CD14-positive monocyte (primary cell): ENCODE measurements at regions not wholly inside any gene's neighbourhood (a gene's known extent, or its start where the extent isn't known, plus 50 kb on each side); places are given as distances from the start of the nearest gene placed in this dataset.

Experiments
- DNase-seq, 3 donors: peaks; one replicate each; pipeline ENCODE4 v3.0.0-alpha.2; 2011 to 2022
- H2AFZ ChIP-seq: 2 replicates; pipeline ENCODE4 v1.6.0; 2012; ENCODE audit warnings: mild to moderate bottlenecking, low read depth, low read length, inconsistent platforms; ENCODE audit not compliant: insufficient read depth, poor library complexity, severe bottlenecking
- H3K27ac ChIP-seq, 2 donors: 1 replicate in 1 of 2; 2 replicates in 1 of 2; pipeline ENCODE4 v1.5.1; 2012 to 2013; ENCODE audit warnings: low read length in 2 of 2, control low read depth in 1 of 2, inconsistent platforms in 1 of 2, low read depth in 1 of 2, mild to moderate bottlenecking in 1 of 2
- H3K27me3 ChIP-seq, 2 donors: one replicate each; pipeline versions ENCODE4 v1.6.0 to v1.6.1; 2011 to 2013; ENCODE audit warnings: low read length in 2 of 2; ENCODE audit not compliant: control insufficient read depth in 2 of 2, insufficient read depth in 2 of 2
- H3K36me3 ChIP-seq, 2 donors: replicated peaks in 1 of 2; 1 replicate in 1 of 2; 2 replicates in 1 of 2; pipeline versions ENCODE4 v1.5.1 to v1.6.1; 2012 to 2013; ENCODE audit warnings: low read length in 2 of 2, control low read depth in 1 of 2, inconsistent platforms in 1 of 2, mild to moderate bottlenecking in 1 of 2; ENCODE audit not compliant: insufficient read depth in 2 of 2, control insufficient read depth in 1 of 2
- H3K4me1 ChIP-seq, 2 donors: 1 replicate in 1 of 2; 2 replicates in 1 of 2; pipeline versions ENCODE4 v1.5.1 to v1.6.1; 2012 to 2013; ENCODE audit warnings: low read length in 2 of 2, control low read depth in 1 of 2, inconsistent platforms in 1 of 2, mild to moderate bottlenecking in 1 of 2, moderate library complexity in 1 of 2; ENCODE audit not compliant: insufficient read depth in 2 of 2, control insufficient read depth in 1 of 2
- H3K4me2 ChIP-seq: replicated peaks from 2 replicates; pipeline ENCODE3; 2012; ENCODE audit warnings: low read length, moderate library complexity, mild to moderate bottlenecking; ENCODE audit not compliant: poor library complexity, severe bottlenecking; ENCODE audit errors: extremely low read depth
- H3K4me3 ChIP-seq, 3 experiments: fragments of 200-600 bp in 1 of 3; sonication (generic) in 1 of 3; replicated peaks in 1 of 3; 1 replicate in 2 of 3; 2 replicates in 1 of 3; pipeline ENCODE4 v1.5.1; 2011 to 2013; ENCODE audit warnings: low read length in 3 of 3, mild to moderate bottlenecking in 3 of 3, control low read depth in 2 of 3, low read depth in 2 of 3, inconsistent platforms in 1 of 3, moderate library complexity in 1 of 3
- H3K79me2 ChIP-seq: 2 replicates; pipeline ENCODE4 v1.6.0; 2012; ENCODE audit warnings: mild to moderate bottlenecking, control low read depth, inconsistent platforms, low read length, moderate library complexity; ENCODE audit not compliant: insufficient read depth
- H3K9ac ChIP-seq: 2 replicates; pipeline ENCODE4 v1.6.0; 2017; ENCODE audit warnings: low read length, mild to moderate bottlenecking; ENCODE audit not compliant: insufficient read depth, poor library complexity, severe bottlenecking
- H3K9me3 ChIP-seq, 2 donors: replicated peaks in 1 of 2; 1 replicate in 1 of 2; 2 replicates in 1 of 2; pipeline versions ENCODE4 v1.5.1 to v1.6.1; 2012 to 2013; ENCODE audit warnings: low read length in 2 of 2, control low read depth in 1 of 2; ENCODE audit not compliant: control insufficient read depth in 1 of 2, insufficient read depth in 1 of 2
- H4K20me1 ChIP-seq: 2 replicates; pipeline ENCODE4 v1.6.0; 2012; ENCODE audit warnings: mild to moderate bottlenecking, low read length, control low read depth, moderate library complexity; ENCODE audit not compliant: insufficient read depth
- H3K27ac Mint-ChIP-seq, 7 donors: one replicate each; pipeline ENCODE4 v1.8.0; 2020; ENCODE audit warnings: mild to moderate bottlenecking in 7 of 7, mixed read lengths in 7 of 7, moderate library complexity in 6 of 7, inconsistent platforms in 2 of 7
- H3K27me3 Mint-ChIP-seq, 3 donors: one replicate each; pipeline ENCODE4 v1.8.0; 2021 to 2022; ENCODE audit warnings: low read depth in 3 of 3, mild to moderate bottlenecking in 3 of 3, mixed read lengths in 3 of 3, moderate library complexity in 3 of 3, inconsistent platforms in 1 of 3
- H3K36me3 Mint-ChIP-seq, 2 donors: one replicate each; pipeline ENCODE4 v1.8.0; 2020; ENCODE audit warnings: mixed read lengths in 2 of 2, inconsistent platforms in 1 of 2, mild to moderate bottlenecking in 1 of 2
- H3K4me1 Mint-ChIP-seq: one replicate; pipeline ENCODE4 v1.8.0; 2020; ENCODE audit warnings: mild to moderate bottlenecking, mixed read lengths
- H3K4me3 Mint-ChIP-seq, 2 donors: one replicate each; pipeline ENCODE4 v1.8.0; 2020; ENCODE audit warnings: mild to moderate bottlenecking in 2 of 2, mixed read lengths in 2 of 2, moderate library complexity in 1 of 2
- H3K9me3 Mint-ChIP-seq, 7 donors: one replicate each; pipeline ENCODE4 v1.8.0; 2020 to 2022; ENCODE audit warnings: mixed read lengths in 7 of 7, mild to moderate bottlenecking in 6 of 7, moderate library complexity in 6 of 7, inconsistent platforms in 2 of 7
- CTCF ChIP-seq: fragments of 200-600 bp; IDR thresholded peaks from one replicate; pipeline ENCODE4 v1.8.0; 2022; ENCODE audit warnings: antibody characterized with exemption, mild to moderate bottlenecking
- WGBS: methylation state at CpG from one replicate; pipeline ENCODE4 v1.1.5; 2013; ENCODE audit warnings: missing lambda C conversion rate; ENCODE audit not compliant: insufficient coverage; 5-methylcytosine and 5-hydroxymethylcytosine counted together
- intact Hi-C, 2 donors: fragments of 100-400 bp; cut with micrococcal nuclease; formaldehyde crosslinking; loops; one replicate each; pipeline versions ENCODE4 v1.15.0 to v1.15.1; 2023

GRCh38 chr12:38155526-38156496 is 160.8 kb upstream of the ALG10B start:
- no peak overlapping the region for H2AFZ ChIP-seq
- no peak overlapping the region for H3K4me3 ChIP-seq
- WGBS: 92% methylated on average over 41 of the region's 52 CpGs
- H3K4me1 Mint-ChIP-seq: no peaks in the 10 kb centered on the region
- H3K4me1 ChIP-seq: no peaks in the 10 kb centered on the region
- H4K20me1 ChIP-seq: no peaks in the 10 kb centered on the region
- H3K79me2 ChIP-seq: no peaks in the 10 kb centered on the region
- peaks cover 77 to 93% (median 85%) of the 10 kb centered on the region in 7 donors for H3K9me3 Mint-ChIP-seq
- no peak overlapping the region for H3K9ac ChIP-seq
- H3K27ac ChIP-seq: no peak overlapping the region
- TF ChIP-seq CTCF: no peak
- H3K27ac Mint-ChIP-seq: no peak overlapping the region
- no peak overlapping the region for H3K4me2 ChIP-seq
- DNase-seq: no peak
- H3K27me3 Mint-ChIP-seq: peaks cover 0 to 4% (median 2%) of the 10 kb centered on the region in 3 donors
- no peaks in the 10 kb centered on the region for H3K36me3 ChIP-seq
- intact Hi-C loops: no loop called here
- no peaks in the 10 kb centered on the region for H3K27me3 ChIP-seq
- peaks cover 94 to 100% of the 10 kb centered on the region in 2 donors for H3K9me3 ChIP-seq
- no peaks in the 10 kb centered on the region for H3K36me3 Mint-ChIP-seq
- H3K4me3 Mint-ChIP-seq: no peak overlapping the region

- no peaks in the 10 kb centered on the region for H3K4me1 ChIP-seq
- no peaks in the 10 kb centered on the region for H3K79me2 ChIP-seq
- no peaks in the 10 kb centered on the region for H3K27me3 ChIP-seq
- Mint-ChIP-seq H3K4me1 (no peaks in the 10 kb centered on the region), H3K27ac (no peak overlapping the region), H3K4me3 (no peak overlapping the region), H3K9me3 (peaks cover 76 to 95% (median 83%) of the 10 kb centered on the region in 7 donors), H3K36me3 (no peaks in the 10 kb centered on the region), H3K27me3 (peaks cover 0 to 4% (median 2%) of the 10 kb centered on the region in 3 donors)
- no peak overlapping the region for H3K4me2 ChIP-seq
- H3K9ac ChIP-seq: no peak overlapping the region
- no peak overlapping the region for H2AFZ ChIP-seq
- peaks cover 94 to 100% of the 10 kb centered on the region in 2 donors for H3K9me3 ChIP-seq
- H4K20me1 ChIP-seq: no peaks in the 10 kb centered on the region
- TF ChIP-seq CTCF: no peak
- no peak for DNase-seq
- no peak overlapping the region for H3K4me3 ChIP-seq
- intact Hi-C loops: no loop called here
- H3K27ac ChIP-seq: no peak overlapping the region
- no peaks in the 10 kb centered on the region for H3K36me3 ChIP-seq
- whole genome bisulfite sequencing: 90% methylated on average over 38 of the region's 39 CpGs
Measured at GRCh38 chr12:38156497-38157245, 159.9 kb upstream of the ALG10B start.
